Activated effector memory CD4-positive, alpha-beta T cell treated with anti-CD3 and anti-CD28 coated beads, Interleukin-2, amount 50 U/mL, for 16 hours (primary cell): ENCODE measurements at regions not wholly inside any gene's neighbourhood (a gene's known extent, or its start where the extent isn't known, plus 50 kb on each side); places are given as distances from the start of the nearest gene placed in this dataset.
"Not testable (repeated sequence)": the region's sequence is repeated elsewhere in the genome, so short reads cannot be mapped to it uniquely, and the experiment has no call there.

Experiments used
- DNase-seq: peaks from one replicate; pipeline ENCODE4 v3.0.0-alpha.2; 2020

DNA sequence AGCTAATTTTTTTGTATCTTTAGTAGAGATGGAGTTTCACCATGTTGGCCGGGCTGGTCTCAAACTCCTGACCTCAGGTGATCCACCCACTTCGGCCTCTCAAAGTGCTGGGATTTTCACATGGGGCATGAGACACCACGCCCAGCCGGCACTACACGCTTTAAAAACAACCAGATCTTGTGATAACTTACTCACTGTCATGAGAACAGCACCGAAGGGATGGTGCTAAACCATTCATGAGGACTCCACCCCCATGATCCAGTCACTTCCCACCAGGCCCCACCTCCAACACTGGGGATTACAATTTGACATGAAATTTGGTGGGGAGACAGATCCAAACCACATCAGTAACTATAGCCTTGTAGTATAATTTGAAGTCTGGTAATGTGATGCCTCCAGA, 67.4 kb upstream of the ZNF169 start:
- DNase-seq = not testable (repeated sequence)

DNA sequence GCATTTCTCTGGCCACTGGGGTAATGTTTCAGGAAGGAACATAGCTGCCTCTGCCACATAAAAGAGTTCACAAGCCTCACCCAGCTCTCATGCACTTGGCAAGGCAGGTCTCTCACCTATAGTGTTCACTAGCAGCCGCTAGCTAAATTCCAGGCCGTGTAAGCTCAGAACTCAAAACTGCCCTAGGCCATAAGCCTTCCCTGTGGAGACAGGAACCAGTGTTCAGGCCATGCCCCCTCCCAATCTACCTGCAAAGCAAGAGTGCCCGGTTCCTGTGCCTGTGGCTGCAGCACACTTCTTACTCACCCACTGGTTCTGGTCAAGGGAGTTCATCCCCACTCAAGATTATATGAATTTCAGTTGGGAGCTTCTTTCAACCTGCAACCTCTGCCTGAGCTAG, 60.7 kb upstream of the ZNF169 start:
- no peak for DNase-seq

- DNase-seq = no peak
Measured at GRCh38 chr9:94199776-94200175, 59.3 kb upstream of the ZNF169 start.

DNA sequence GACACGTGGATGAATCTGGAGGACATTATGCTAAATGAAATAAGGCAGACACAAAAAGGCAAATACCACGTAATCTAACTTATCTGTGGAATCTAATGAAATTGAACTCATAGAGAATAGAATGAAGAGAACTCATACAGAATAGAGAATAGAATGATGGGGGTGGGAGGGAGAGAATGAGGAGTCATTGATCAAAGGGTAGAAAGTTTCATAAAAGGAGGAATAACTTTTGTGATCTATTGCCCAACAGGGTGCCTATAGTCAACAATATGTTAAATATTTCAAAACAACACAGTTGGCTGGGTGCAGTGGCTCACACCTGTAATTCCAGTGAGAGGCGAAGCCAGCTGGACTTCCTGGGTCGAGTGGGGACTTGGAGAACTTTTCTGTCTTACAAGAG, 54.9 kb upstream of the ZNF169 start:
- DNase-seq = no peak

- no peak for DNase-seq
Measured at GRCh38 chr9:94207781-94208180, 51.3 kb upstream of the ZNF169 start.
